ENCODE measurements at regions not wholly inside any gene's neighbourhood (a gene's known extent, or its start where the extent isn't known, plus 50 kb on each side); places are given as distances from the start of the nearest gene placed in this dataset.

- TF ChIP-seq POLR2A (IDR thresholded peaks at IDR 0.05), result no peak
- TF ChIP-seq, protein P1, sequence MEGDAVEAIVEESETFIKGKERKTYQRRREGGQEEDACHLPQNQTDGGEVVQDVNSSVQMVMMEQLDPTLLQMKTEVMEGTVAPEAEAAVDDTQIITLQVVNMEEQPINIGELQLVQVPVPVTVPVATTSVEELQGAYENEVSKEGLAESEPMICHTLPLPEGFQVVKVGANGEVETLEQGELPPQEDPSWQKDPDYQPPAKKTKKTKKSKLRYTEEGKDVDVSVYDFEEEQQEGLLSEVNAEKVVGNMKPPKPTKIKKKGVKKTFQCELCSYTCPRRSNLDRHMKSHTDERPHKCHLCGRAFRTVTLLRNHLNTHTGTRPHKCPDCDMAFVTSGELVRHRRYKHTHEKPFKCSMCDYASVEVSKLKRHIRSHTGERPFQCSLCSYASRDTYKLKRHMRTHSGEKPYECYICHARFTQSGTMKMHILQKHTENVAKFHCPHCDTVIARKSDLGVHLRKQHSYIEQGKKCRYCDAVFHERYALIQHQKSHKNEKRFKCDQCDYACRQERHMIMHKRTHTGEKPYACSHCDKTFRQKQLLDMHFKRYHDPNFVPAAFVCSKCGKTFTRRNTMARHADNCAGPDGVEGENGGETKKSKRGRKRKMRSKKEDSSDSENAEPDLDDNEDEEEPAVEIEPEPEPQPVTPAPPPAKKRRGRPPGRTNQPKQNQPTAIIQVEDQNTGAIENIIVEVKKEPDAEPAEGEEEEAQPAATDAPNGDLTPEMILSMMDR (IDR thresholded peaks at IDR 0.05 in 4 of 5, conservative IDR thresholded peaks at IDR 0.05 in 1 of 5), result no peak
Measured at GRCh38 chr7:125089171-125089570, 159.5 kb upstream of the POT1 start.

Measured in gastrocnemius medialis (tissue), 4 donors.